Sigmoid colon (tissue), 4 donors: ENCODE measurements at regions not wholly inside any gene's neighbourhood (a gene's known extent, or its start where the extent isn't known, plus 50 kb on each side); places are given as distances from the start of the nearest gene placed in this dataset.

Experiments
- POLR2A ChIP-seq, 2 donors: fragments of 450-650 bp; IDR thresholded peaks; one replicate each; pipeline ENCODE4 v1.6.1; 2016; ENCODE audit warnings: antibody characterized with exemption in 2 of 2, mild to moderate bottlenecking in 2 of 2, moderate library complexity in 2 of 2
- POLR2AphosphoS5 ChIP-seq, 4 donors: sonication (generic); formaldehyde crosslinking; IDR thresholded peaks; one replicate each; pipeline ENCODE4 v1.6.1; 2017; ENCODE audit warnings: antibody characterized with exemption in 4 of 4
- TF ChIP-seq, protein P1 (sequence below), 4 experiments: fragments of 450-650 bp in 3 of 4; fragments of 200-600 bp in 1 of 4; IDR thresholded peaks; one replicate each; pipeline ENCODE4 v1.5.1; 2016 to 2019; ENCODE audit warnings: antibody characterized with exemption in 4 of 4, mild to moderate bottlenecking in 3 of 4, moderate library complexity in 2 of 4

DNA sequence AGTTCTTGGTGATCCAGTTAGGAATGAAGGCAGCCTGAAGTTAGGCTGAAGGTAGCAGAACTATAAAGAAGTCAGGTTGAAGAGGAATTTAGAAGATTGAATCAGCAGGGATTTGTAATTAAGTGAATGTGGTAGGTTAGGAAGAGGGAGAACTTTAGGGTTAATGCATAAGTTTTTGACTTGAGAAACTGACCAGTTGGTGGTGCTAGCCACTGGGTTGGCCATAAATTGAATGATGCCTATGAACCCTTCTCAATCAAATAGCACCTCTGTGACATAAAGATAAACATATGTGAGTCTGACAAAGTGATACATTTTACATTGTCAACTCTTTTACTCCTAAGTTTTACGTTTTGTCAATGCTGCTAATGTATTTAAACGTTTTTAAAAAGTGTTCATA is 290.6 kb upstream of the NAV3 start:
- TF ChIP-seq, protein P1, sequence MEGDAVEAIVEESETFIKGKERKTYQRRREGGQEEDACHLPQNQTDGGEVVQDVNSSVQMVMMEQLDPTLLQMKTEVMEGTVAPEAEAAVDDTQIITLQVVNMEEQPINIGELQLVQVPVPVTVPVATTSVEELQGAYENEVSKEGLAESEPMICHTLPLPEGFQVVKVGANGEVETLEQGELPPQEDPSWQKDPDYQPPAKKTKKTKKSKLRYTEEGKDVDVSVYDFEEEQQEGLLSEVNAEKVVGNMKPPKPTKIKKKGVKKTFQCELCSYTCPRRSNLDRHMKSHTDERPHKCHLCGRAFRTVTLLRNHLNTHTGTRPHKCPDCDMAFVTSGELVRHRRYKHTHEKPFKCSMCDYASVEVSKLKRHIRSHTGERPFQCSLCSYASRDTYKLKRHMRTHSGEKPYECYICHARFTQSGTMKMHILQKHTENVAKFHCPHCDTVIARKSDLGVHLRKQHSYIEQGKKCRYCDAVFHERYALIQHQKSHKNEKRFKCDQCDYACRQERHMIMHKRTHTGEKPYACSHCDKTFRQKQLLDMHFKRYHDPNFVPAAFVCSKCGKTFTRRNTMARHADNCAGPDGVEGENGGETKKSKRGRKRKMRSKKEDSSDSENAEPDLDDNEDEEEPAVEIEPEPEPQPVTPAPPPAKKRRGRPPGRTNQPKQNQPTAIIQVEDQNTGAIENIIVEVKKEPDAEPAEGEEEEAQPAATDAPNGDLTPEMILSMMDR (IDR thresholded peaks at IDR 0.05): no peak
- TF ChIP-seq POLR2A (IDR thresholded peaks at IDR 0.05) (no peak), POLR2AphosphoS5 (IDR thresholded peaks at IDR 0.05) (no peak)
